ENCODE measurements at regions not wholly inside any gene's neighbourhood (a gene's known extent, or its start where the extent isn't known, plus 50 kb on each side); places are given as distances from the start of the nearest gene placed in this dataset.

DNA sequence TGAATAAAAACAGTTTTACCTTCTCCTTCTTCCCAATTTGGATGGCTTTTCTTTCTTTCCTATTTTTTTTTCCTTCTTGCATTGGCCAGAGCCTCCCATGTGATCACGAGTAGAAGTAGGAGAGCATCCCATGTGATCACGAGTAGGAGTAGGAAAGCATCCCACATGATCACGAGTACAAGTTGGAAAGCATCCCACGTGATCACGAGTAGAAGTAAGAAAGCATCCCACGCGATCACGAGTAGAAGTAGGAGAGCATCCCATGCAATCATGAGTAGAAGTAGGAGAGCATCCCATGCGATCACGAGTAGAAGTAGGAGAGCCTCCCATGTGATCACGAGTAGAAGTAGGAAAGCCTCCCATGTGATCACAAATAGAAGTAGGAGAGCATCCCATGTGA lies 218.6 kb downstream of the DLL1 start:
- TF ChIP-seq MYC (IDR thresholded peaks at IDR 0.05; ENCODE audit: low read depth, low read length) = no peak
- TF ChIP-seq, protein P1, sequence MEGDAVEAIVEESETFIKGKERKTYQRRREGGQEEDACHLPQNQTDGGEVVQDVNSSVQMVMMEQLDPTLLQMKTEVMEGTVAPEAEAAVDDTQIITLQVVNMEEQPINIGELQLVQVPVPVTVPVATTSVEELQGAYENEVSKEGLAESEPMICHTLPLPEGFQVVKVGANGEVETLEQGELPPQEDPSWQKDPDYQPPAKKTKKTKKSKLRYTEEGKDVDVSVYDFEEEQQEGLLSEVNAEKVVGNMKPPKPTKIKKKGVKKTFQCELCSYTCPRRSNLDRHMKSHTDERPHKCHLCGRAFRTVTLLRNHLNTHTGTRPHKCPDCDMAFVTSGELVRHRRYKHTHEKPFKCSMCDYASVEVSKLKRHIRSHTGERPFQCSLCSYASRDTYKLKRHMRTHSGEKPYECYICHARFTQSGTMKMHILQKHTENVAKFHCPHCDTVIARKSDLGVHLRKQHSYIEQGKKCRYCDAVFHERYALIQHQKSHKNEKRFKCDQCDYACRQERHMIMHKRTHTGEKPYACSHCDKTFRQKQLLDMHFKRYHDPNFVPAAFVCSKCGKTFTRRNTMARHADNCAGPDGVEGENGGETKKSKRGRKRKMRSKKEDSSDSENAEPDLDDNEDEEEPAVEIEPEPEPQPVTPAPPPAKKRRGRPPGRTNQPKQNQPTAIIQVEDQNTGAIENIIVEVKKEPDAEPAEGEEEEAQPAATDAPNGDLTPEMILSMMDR (IDR thresholded peaks at IDR 0.05; ENCODE audit: low read depth, low read length) = no peak
- TF ChIP-seq, protein P2, sequence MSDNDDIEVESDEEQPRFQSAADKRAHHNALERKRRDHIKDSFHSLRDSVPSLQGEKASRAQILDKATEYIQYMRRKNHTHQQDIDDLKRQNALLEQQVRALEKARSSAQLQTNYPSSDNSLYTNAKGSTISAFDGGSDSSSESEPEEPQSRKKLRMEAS (IDR thresholded peaks at IDR 0.05; ENCODE audit: low read depth, low read length) = no peak
- no peak for TF ChIP-seq POLR2A (IDR thresholded peaks at IDR 0.05; ENCODE audit: extremely low read depth, insufficient read length)

DNA sequence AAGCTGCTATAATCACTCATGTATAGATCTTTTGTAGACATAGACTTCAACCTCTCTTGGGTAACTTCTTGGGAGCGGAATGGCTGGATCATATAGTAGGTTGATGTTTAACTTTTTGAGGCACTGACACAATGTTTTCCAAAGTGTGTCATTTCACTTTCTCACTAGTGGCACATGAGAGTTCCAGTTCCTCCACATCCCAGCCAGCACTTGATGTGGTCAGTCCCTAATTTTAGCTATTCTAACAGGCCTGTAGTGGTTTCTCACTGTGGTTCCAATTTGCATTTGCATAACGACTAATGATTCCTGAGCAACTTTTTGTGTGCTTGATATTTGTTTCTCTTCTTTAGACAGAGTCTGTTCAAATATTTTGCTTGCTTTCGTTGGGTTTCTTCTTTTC lies 221.3 kb downstream of the DLL1 start:
- H3K4me3 ChIP-seq (ENCODE audit: low read depth, low read length) = no peak overlapping the region
- no peak for DNase-seq (ENCODE audit: low read depth)
- TF ChIP-seq MYC (IDR thresholded peaks at IDR 0.05; ENCODE audit: low read depth, low read length) = no peak
- no peak for TF ChIP-seq POLR2A (IDR thresholded peaks at IDR 0.05; ENCODE audit: extremely low read depth, insufficient read length)
- TF ChIP-seq, protein P2 (IDR thresholded peaks at IDR 0.05; ENCODE audit: low read depth, low read length) = no peak
- TF ChIP-seq, protein P1 (IDR thresholded peaks at IDR 0.05; ENCODE audit: low read depth, low read length) = no peak

More for the DNA sequence above, 218.6 kb downstream of the DLL1 start:
- DNase-seq (ENCODE audit: low read depth) = no peak
- H3K4me3 ChIP-seq (ENCODE audit: low read depth, low read length) = no peak overlapping the region

DNA sequence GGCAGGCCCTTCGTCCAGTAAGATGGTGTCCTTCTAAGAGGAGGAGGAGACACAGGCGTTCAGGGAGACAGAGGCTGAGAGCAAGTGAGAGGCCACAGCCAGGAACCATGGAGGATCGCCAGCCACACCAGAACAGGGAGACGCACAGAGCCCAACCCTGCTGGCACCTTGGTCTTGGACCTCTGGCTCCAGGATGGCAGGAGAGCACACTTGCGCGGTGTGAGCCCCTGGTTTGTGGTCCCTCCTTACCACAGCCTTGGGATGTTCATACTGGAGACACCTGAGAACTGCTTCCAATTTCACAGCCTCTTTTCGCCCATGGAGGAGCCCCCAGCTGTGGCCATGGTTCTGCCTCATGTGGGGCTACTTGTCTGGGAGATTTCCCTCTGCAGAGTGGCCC lies 222.4 kb downstream of the DLL1 start:
- no peak for TF ChIP-seq POLR2A (IDR thresholded peaks at IDR 0.05; ENCODE audit: extremely low read depth, insufficient read length)
- TF ChIP-seq, protein P1 (IDR thresholded peaks at IDR 0.05; ENCODE audit: low read depth, low read length) = no peak
- TF ChIP-seq, protein P2 (IDR thresholded peaks at IDR 0.05; ENCODE audit: low read depth, low read length) = no peak
- TF ChIP-seq MYC (IDR thresholded peaks at IDR 0.05; ENCODE audit: low read depth, low read length) = no peak
- no peak overlapping the region for H3K4me3 ChIP-seq (ENCODE audit: low read depth, low read length)
- DNase-seq (ENCODE audit: low read depth) = no peak

DNA sequence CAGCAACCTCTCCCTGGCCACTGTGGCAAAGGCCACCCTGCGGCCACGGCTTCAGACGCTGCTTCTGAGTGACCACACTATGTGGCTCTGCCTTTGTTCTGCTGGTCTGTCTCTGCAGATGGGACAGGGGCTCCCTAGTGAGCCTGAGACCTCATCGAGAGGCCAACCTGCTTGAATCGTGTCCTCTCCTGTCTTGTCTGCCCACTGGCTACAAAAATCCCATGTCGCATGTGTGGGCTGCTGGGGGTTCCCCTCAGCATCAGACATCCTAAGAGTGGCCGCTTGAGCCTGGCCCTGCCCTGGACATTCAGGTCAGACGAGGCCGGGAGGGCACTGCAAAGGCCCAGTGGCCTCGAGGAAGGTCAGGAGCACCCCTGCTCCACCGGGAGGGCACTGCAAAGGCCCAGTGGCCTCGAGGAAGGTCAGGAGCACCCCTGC lies 222.9 kb downstream of the DLL1 start:
- TF ChIP-seq, protein P1 (IDR thresholded peaks at IDR 0.05; ENCODE audit: low read depth, low read length) = no peak
- TF ChIP-seq MYC (IDR thresholded peaks at IDR 0.05; ENCODE audit: low read depth, low read length) (no peak), POLR2A (IDR thresholded peaks at IDR 0.05; ENCODE audit: extremely low read depth, insufficient read length) (no peak)
- TF ChIP-seq, protein P2 (IDR thresholded peaks at IDR 0.05; ENCODE audit: low read depth, low read length) = no peak
- no peak for DNase-seq (ENCODE audit: low read depth)
- no peak overlapping the region for H3K4me3 ChIP-seq (ENCODE audit: low read depth, low read length)

DNA sequence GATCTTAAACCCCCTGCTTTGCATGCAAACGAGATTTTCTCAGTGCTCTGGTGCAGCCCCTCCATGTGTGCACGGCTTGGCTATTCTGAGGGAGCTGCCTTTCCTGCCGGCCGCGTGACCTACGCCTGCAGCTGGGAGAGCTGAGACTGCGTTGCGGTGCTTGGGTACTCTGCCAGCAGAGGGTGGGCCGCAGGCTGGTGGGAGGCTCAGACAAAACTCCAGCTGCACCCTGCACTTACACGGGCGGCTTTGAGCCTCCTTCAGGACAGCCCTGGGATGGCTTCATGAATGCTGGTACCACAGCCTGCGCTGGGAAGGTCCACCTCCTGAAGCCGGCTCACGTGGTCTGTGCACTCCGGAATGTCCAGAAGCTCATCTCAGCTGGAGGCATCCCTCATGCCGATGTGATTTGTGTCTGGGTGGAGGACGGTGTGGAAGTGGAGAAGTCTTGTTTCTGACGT lies 223.7 kb downstream of the DLL1 start:
- no peak overlapping the region for H3K4me3 ChIP-seq (ENCODE audit: low read depth, low read length)
- TF ChIP-seq, protein P2 (IDR thresholded peaks at IDR 0.05; ENCODE audit: low read depth, low read length) = no peak
- TF ChIP-seq, protein P1 (IDR thresholded peaks at IDR 0.05; ENCODE audit: low read depth, low read length) = no peak
- TF ChIP-seq MYC (IDR thresholded peaks at IDR 0.05; ENCODE audit: low read depth, low read length) (no peak), POLR2A (IDR thresholded peaks at IDR 0.05; ENCODE audit: extremely low read depth, insufficient read length) (no peak)
- no peak for DNase-seq (ENCODE audit: low read depth)
